ENCODE measurements at regions not wholly inside any gene's neighbourhood (a gene's known extent, or its start where the extent isn't known, plus 50 kb on each side); places are given as distances from the start of the nearest gene placed in this dataset.

DNA sequence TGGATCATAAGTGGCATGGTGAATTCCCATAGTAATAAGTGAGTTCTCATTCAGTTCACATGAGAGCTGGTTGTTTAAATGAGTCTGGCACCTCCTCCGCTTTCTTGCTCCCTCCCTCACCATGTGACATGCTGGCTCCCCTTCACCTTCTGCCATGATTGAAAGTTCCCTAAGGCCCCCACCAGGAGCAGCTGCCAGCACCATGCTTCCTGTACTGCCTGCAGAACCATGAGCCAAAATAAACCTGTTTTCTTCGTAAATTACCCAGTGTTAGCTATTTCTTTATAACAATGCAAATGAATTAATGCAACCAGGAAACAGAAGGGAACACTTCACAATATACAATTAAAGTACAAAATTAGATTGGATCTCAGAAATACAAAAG is 257.0 kb downstream of the MREG start (continued):
- TF ChIP-seq ARID3A (IDR thresholded peaks at IDR 0.05; ENCODE audit: borderline replicate concordance, low read depth, low read length) (no peak), ZFP30 (CRISPR knock-in tag; IDR thresholded peaks at IDR 0.05; ENCODE audit: borderline replicate concordance) (no peak), HDAC6 (IDR thresholded peaks at IDR 0.05; ENCODE audit: low read depth, low read length) (no peak), GABPB2 (CRISPR knock-in tag; conservative IDR thresholded peaks at IDR 0.05) (no peak), CREM (IDR thresholded peaks at IDR 0.05; ENCODE audit: low read depth) (no peak), NRF1 (conservative IDR thresholded peaks at IDR 0.05 in 1 of 2, IDR thresholded peaks at IDR 0.05 in 1 of 2) (no peak), ZZZ3 (IDR thresholded peaks at IDR 0.05) (no peak), SAFB2 (IDR thresholded peaks at IDR 0.05; ENCODE audit: borderline replicate concordance, low read depth, low read length, severe bottlenecking) (no peak)

DNA sequence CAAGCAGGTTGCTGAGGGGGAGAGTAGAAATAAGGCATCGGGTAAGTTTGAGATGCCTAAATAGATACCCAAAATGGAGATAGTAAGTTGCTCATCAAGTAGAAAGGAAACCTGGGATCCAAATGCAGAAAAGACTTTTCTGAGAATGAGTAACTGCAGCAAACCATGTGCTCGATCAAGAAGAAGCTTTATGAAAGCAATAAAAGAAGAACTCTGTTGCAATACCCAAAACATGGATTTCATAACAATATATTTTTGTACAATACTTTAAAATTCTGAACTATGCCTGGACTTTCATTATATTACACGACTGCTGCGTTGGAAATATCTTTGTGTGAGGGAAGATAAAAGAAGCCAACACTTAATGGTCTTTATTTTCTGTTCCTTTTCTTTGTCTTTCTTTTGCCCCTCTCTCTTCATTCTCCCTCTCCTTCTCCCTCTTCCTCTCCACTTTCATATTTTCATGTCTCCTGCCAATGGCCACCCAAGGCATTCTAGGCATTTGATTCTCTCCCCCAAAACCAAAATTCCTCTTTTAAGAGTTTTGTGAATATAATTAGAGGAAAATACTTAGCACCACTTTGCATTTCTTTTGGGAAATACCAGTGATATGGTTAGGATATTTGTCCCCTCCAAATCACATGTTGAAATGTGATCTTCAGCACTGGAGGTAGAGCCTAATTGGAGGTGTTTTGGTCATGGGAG is 257.6 kb downstream of the MREG start:
- no peak for FAIRE-seq
- CTCF ChIA-PET (ENCODE audit: low intra/inter-chr PET ratio), result no interaction called here
- Histone ChIP-seq H3K36me3 (ENCODE audit: control insufficient read depth, insufficient read depth, low read length) (no peaks in the 10 kb centered on the region), H3K27ac (ENCODE audit: extremely low read depth, low read depth, low read length) (no peak overlapping the region), H3K27me3 (ENCODE audit: control insufficient read depth in 2 of 2, insufficient read depth in 2 of 2, low read length in 2 of 2) (no peaks in the 10 kb centered on the region), H4K20me1 (replicated peaks; ENCODE audit: control insufficient read depth, insufficient read depth, low read length) (no peaks in the 10 kb centered on the region), H3K4me3 (no peak overlapping the region), H3K4me1 (replicated peaks in 1 of 2; ENCODE audit: control insufficient read depth in 2 of 2, insufficient read depth in 2 of 2, low read length in 2 of 2) (no peaks in the 10 kb centered on the region; a peak in 1 of 5 replicates), H3K9me3 (replicated peaks; ENCODE audit: control insufficient read depth, insufficient read depth, low read depth, low read length) (no peaks in the 10 kb centered on the region), H3K4me2 (ENCODE audit: insufficient read depth, low read length) (no peak overlapping the region), H3K79me2 (ENCODE audit: control insufficient read depth, insufficient read depth, low read length) (no peaks in the 10 kb centered on the region), H3K9ac (ENCODE audit: insufficient read depth in 1 of 2, low read depth in 2 of 2, low read length in 2 of 2) (no peak overlapping the region), H2AFZ (ENCODE audit: low read depth, low read length) (peak overlapping the region; percentile 38; the same call in 1 of the 2 replicates), H3K9me1 (ENCODE audit: control insufficient read depth, insufficient read depth, low read length) (no peaks in the 10 kb centered on the region)
- ATAC-seq, result no peak
- DNase-seq (ENCODE audit: extremely low read depth in 1 of 4, low spot score in 3 of 4), result no peak
- 57% methylated on average over 4 of the region's 4 CpGs for WGBS (ENCODE audit: insufficient coverage, low coverage, missing lambda C conversion rate)
- POLR2A ChIA-PET, result no interaction called here
- intact Hi-C loops (cut with micrococcal nuclease) (no loop called here), in situ Hi-C loops (cut with MboI) (no loop called here)
- no peak for TF ChIP-seq MEF2A (IDR thresholded peaks at IDR 0.05; ENCODE audit: control insufficient read depth, low read depth, low read length)
- TF ChIP-seq, protein P1, sequence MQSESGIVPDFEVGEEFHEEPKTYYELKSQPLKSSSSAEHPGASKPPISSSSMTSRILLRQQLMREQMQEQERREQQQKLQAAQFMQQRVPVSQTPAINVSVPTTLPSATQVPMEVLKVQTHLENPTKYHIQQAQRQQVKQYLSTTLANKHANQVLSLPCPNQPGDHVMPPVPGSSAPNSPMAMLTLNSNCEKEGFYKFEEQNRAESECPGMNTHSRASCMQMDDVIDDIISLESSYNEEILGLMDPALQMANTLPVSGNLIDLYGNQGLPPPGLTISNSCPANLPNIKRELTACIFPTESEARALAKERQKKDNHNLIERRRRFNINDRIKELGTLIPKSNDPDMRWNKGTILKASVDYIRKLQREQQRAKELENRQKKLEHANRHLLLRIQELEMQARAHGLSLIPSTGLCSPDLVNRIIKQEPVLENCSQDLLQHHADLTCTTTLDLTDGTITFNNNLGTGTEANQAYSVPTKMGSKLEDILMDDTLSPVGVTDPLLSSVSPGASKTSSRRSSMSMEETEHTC (IDR thresholded peaks at IDR 0.05), result no peak
- TF ChIP-seq CEBPB (tag; IDR thresholded peaks at IDR 0.05), result peak; percentile 30; the same call in 1 of the 2 replicates
- no TSS peak for BruUV-seq (replicated peaks)
